H1 (cell line): ENCODE measurements at regions not wholly inside any gene's neighbourhood (a gene's known extent, or its start where the extent isn't known, plus 50 kb on each side); places are given as distances from the start of the nearest gene placed in this dataset.

Experiments used
- CTCF ChIA-PET: fragments of 300-600 bp; sonication (Branson Sonifier 250); formaldehyde crosslinking; loops from one replicate; lab custom pipeline; 2021; ENCODE audit not compliant: partially characterized antibody; lab: Charles Lee
- POLR2A ChIA-PET: fragments of 300-600 bp; sonication (Branson Sonifier 250); formaldehyde crosslinking; loops from one replicate; lab custom pipeline; 2021; ENCODE audit warnings: inconsistent platforms; ENCODE audit not compliant: partially characterized antibody; lab: Charles Lee
- DNase-seq, 2 experiments: peaks; one replicate each; pipeline versions ENCODE4 v3.0.0 to v3.0.0-alpha.2; 2010 to 2022; ENCODE audit warnings: low spot score in 2 of 2, low read depth in 1 of 2, mixed read lengths in 1 of 2
- FAIRE-seq: peaks from 2 replicates; lab custom pipeline; 2011; peaks lifted over from hg19 to GRCh38; lab: Jason Lieb, UNC
- H2AFZ ChIP-seq: 2 replicates; pipeline ENCODE4 v1.8.1; 2012; ENCODE audit warnings: low read length, inconsistent platforms
- H2AK5ac ChIP-seq: 2 replicates; pipeline ENCODE4 v1.6.1; 2013; ENCODE audit warnings: low read depth, low read length
- H2BK120ac ChIP-seq: replicated peaks from 2 replicates; pipeline ENCODE3; 2013; ENCODE audit warnings: low read depth, low read length, inconsistent platforms
- H2BK12ac ChIP-seq: 2 replicates; pipeline ENCODE4 v1.6.1; 2013; ENCODE audit warnings: low read depth, low read length
- H2BK15ac ChIP-seq: 2 replicates; pipeline ENCODE4 v1.6.1; 2013; ENCODE audit warnings: low read length
- H2BK20ac ChIP-seq: 2 replicates; pipeline ENCODE4 v1.6.1; 2013; ENCODE audit warnings: low read length
- H2BK5ac ChIP-seq: 2 replicates; pipeline ENCODE4 v1.6.1; 2013; ENCODE audit warnings: low read depth, low read length
- H3K14ac ChIP-seq: 2 replicates; pipeline ENCODE4 v1.6.1; 2013; ENCODE audit warnings: inconsistent platforms; ENCODE audit not compliant: insufficient read length
- H3K18ac ChIP-seq: 2 replicates; pipeline ENCODE4 v1.6.1; 2013; ENCODE audit warnings: low read length; ENCODE audit errors: extremely low read depth
- H3K23ac ChIP-seq: 2 replicates; pipeline ENCODE4 v1.6.1; 2013; ENCODE audit warnings: inconsistent platforms; ENCODE audit not compliant: insufficient read length
- H3K23me2 ChIP-seq: 2 replicates; pipeline ENCODE4 v1.6.1; 2013; ENCODE audit warnings: low read depth, low read length
- H3K27ac ChIP-seq: 2 replicates; pipeline ENCODE4 v1.6.1; 2011; ENCODE audit warnings: low read depth, low read length, inconsistent platforms
- H3K27me3 ChIP-seq, 4 experiments: replicated peaks in 1 of 4; 1 replicate in 1 of 4; 2 replicates in 3 of 4; pipeline versions ENCODE4 v1.6.1 to v1.8.1; 2011 to 2013; ENCODE audit warnings: low read length in 3 of 4, mild to moderate bottlenecking in 3 of 4, inconsistent platforms in 2 of 4, mixed read lengths in 2 of 4, moderate library complexity in 1 of 4; ENCODE audit not compliant: control insufficient read depth in 3 of 4, insufficient read depth in 3 of 4; ENCODE audit errors: extremely low read depth in 1 of 4
- H3K36me3 ChIP-seq, 4 experiments: 2 replicates each; pipeline versions ENCODE4 v1.6.1 to v1.8.1; 2011 to 2013; ENCODE audit warnings: mild to moderate bottlenecking in 4 of 4, low read length in 3 of 4, moderate library complexity in 2 of 4, control low read depth in 1 of 4, inconsistent platforms in 1 of 4; ENCODE audit not compliant: insufficient read depth in 4 of 4, control insufficient read depth in 2 of 4
- H3K4ac ChIP-seq: replicated peaks from 2 replicates; pipeline ENCODE3; 2013; ENCODE audit warnings: low read length, low read depth, mixed read lengths, inconsistent platforms; ENCODE audit not compliant: insufficient read length
- H3K4me1 ChIP-seq, 4 experiments: replicated peaks in 1 of 4; 1 replicate in 1 of 4; 2 replicates in 3 of 4; pipeline versions ENCODE4 v1.6.1 to v1.8.1; 2011 to 2013; ENCODE audit warnings: low read length in 3 of 4, inconsistent platforms in 2 of 4, mixed read lengths in 1 of 4; ENCODE audit not compliant: insufficient read depth in 4 of 4, control insufficient read depth in 3 of 4
- H3K4me2 ChIP-seq, 2 experiments: 2 replicates each; pipeline versions ENCODE4 v1.6.1 to v1.8.1; 2011 to 2013; ENCODE audit warnings: low read depth in 2 of 2, low read length in 2 of 2, control low read depth in 1 of 2, inconsistent platforms in 1 of 2, mild to moderate bottlenecking in 1 of 2; ENCODE audit not compliant: insufficient read depth in 1 of 2
- H3K4me3 ChIP-seq, 4 experiments: fragments of 200-600, 300-600 bp in 1 of 4; sonication (generic), shearing (Covaris generic), sonication (Bioruptor Twin) in 1 of 4; 2 replicates each; pipeline versions ENCODE4 v1.5.1 to v1.8.1; 2011 to 2016; ENCODE audit warnings: low read length in 4 of 4, low read depth in 3 of 4, control low read depth in 2 of 4, inconsistent platforms in 2 of 4, mild to moderate bottlenecking in 2 of 4, mixed read lengths in 1 of 4, moderate library complexity in 1 of 4; ENCODE audit not compliant: insufficient read depth in 2 of 4; ENCODE audit errors: extremely low read depth in 1 of 4
- H3K56ac ChIP-seq: replicated peaks from 2 replicates; pipeline ENCODE3; 2013; ENCODE audit warnings: low read depth, mild to moderate bottlenecking, mixed read lengths, low read length, inconsistent platforms; ENCODE audit not compliant: insufficient read length
- H3K79me1 ChIP-seq: 2 replicates; pipeline ENCODE4 v1.6.1; 2013; ENCODE audit warnings: low read depth, low read length, control low read depth
- H3K79me2 ChIP-seq, 2 experiments: 2 replicates each; pipeline versions ENCODE4 v1.6.1 to v1.8.1; 2012 to 2013; ENCODE audit warnings: low read length in 2 of 2, mild to moderate bottlenecking in 2 of 2, inconsistent platforms in 1 of 2; ENCODE audit not compliant: insufficient read depth in 2 of 2, control insufficient read depth in 1 of 2
- H3K9ac ChIP-seq, 4 experiments: replicated peaks in 1 of 4; 1 replicate in 1 of 4; 2 replicates in 3 of 4; pipeline versions ENCODE4 v1.6.1 to v1.8.1; 2011 to 2013; ENCODE audit warnings: low read depth in 3 of 4, low read length in 3 of 4, control low read depth in 2 of 4, mild to moderate bottlenecking in 2 of 4, moderate library complexity in 2 of 4, inconsistent platforms in 1 of 4; ENCODE audit errors: extremely low read depth in 1 of 4
- H3K9me3 ChIP-seq, 2 experiments: 2 replicates each; pipeline versions ENCODE4 v1.6.1 to v1.8.1; 2012 to 2013; ENCODE audit warnings: mild to moderate bottlenecking in 2 of 2, moderate library complexity in 2 of 2, control low read depth in 1 of 2, inconsistent platforms in 1 of 2, low read depth in 1 of 2, low read length in 1 of 2, mixed read lengths in 1 of 2; ENCODE audit not compliant: insufficient read depth in 2 of 2
- H4K20me1 ChIP-seq, 2 experiments: replicated peaks in 1 of 2; 2 replicates each; pipeline versions ENCODE3 to v1.8.1; 2011 to 2013; ENCODE audit warnings: inconsistent platforms in 2 of 2, low read length in 2 of 2, mild to moderate bottlenecking in 1 of 2; ENCODE audit not compliant: insufficient read depth in 2 of 2, control insufficient read depth in 1 of 2
- H4K5ac ChIP-seq: 2 replicates; pipeline ENCODE4 v1.6.1; 2013; ENCODE audit warnings: low read length, low read depth, mixed read lengths, inconsistent platforms; ENCODE audit not compliant: insufficient read length
- H4K8ac ChIP-seq: 2 replicates; pipeline ENCODE4 v1.8.0; 2013; ENCODE audit warnings: mild to moderate bottlenecking, moderate library complexity, low read length, inconsistent platforms; ENCODE audit not compliant: insufficient read depth; ENCODE audit errors: extremely low read depth
- H4K91ac ChIP-seq: replicated peaks from 2 replicates; pipeline ENCODE3; 2013; ENCODE audit warnings: low read length, mixed read lengths, inconsistent platforms; ENCODE audit not compliant: insufficient read length
- ATF3 ChIP-seq: IDR thresholded peaks from 2 replicates; pipeline ENCODE4 v1.6.1; 2011; ENCODE audit warnings: low read depth, mild to moderate bottlenecking, low read length; ENCODE audit not compliant: insufficient read depth
- BCL11A ChIP-seq, 2 experiments: IDR thresholded peaks; one replicate each; pipeline ENCODE4 v1.6.1; 2011; ENCODE audit warnings: low read depth in 2 of 2, low read length in 2 of 2, mild to moderate bottlenecking in 2 of 2
- CHD2 ChIP-seq: IDR thresholded peaks from 2 replicates; pipeline ENCODE4 v1.6.1; 2012; ENCODE audit warnings: low read length, improper control_type of control experiment
- GABPA ChIP-seq: IDR thresholded peaks from 2 replicates; pipeline ENCODE4 v1.6.1; 2011; ENCODE audit warnings: mild to moderate bottlenecking, low read length, moderate library complexity, borderline replicate concordance; ENCODE audit not compliant: insufficient read depth
- JUN ChIP-seq: IDR thresholded peaks from 2 replicates; pipeline ENCODE4 v1.6.1; 2011; ENCODE audit warnings: low read depth, mild to moderate bottlenecking, improper control_type of control experiment, low read length
- NRF1 ChIP-seq: IDR thresholded peaks from 2 replicates; pipeline ENCODE4 v1.6.1; 2011; ENCODE audit warnings: mild to moderate bottlenecking, low read depth, low read length, improper control_type of control experiment
- SP2 ChIP-seq: IDR thresholded peaks from 2 replicates; pipeline ENCODE4 v1.6.1; 2012; ENCODE audit warnings: mild to moderate bottlenecking, low read length, inconsistent platforms
- WGBS, 2 experiments: shearing (Covaris generic) in 1 of 2; methylation state at CpG; one replicate each; pipeline versions ENCODE4 v1.1.6 to v1.1.7; 2013 to 2015; ENCODE audit warnings: low lambda C conversion rate in 2 of 2, mixed read lengths in 2 of 2, inconsistent platforms in 1 of 2, low coverage in 1 of 2, missing lambda C conversion rate in 1 of 2; ENCODE audit not compliant: insufficient replicate concordance in 2 of 2, insufficient coverage in 1 of 2, insufficient read length in 1 of 2; ENCODE audit errors: extremely low coverage in 1 of 2, missing lambda C conversion rate in 1 of 2; 5-methylcytosine and 5-hydroxymethylcytosine counted together

GRCh38 chr2:100214265-100214971 lies 72.0 kb upstream of the AFF3 start:
- Histone ChIP-seq H3K14ac (no peak overlapping the region), H3K9me3 (no peaks in the 10 kb centered on the region), H2AK5ac (no peak overlapping the region), H3K4me2 (no peak overlapping the region), H3K4ac (no peak overlapping the region), H3K36me3 (no peaks in the 10 kb centered on the region), H3K9ac (no peak overlapping the region), H3K4me3 (no peak overlapping the region), H3K23me2 (no peaks in the 10 kb centered on the region), H3K56ac (no peak overlapping the region), H3K27me3 (no peaks in the 10 kb centered on the region; a peak in 1 of 7 replicates), H4K8ac (no peak overlapping the region), H3K18ac (no peak overlapping the region), H3K27ac (no peak overlapping the region), H3K79me1 (no peaks in the 10 kb centered on the region), H2BK12ac (no peak overlapping the region), H3K23ac (no peak overlapping the region), H4K91ac (no peak overlapping the region), H4K20me1 (no peaks in the 10 kb centered on the region), H2BK15ac (no peak overlapping the region), H2BK20ac (no peak overlapping the region), H3K4me1 (no peaks in the 10 kb centered on the region), H2AFZ (no peak overlapping the region), H2BK5ac (no peak overlapping the region), H4K5ac (no peak overlapping the region), H2BK120ac (no peak overlapping the region), H3K79me2 (no peaks in the 10 kb centered on the region)
- TF ChIP-seq BCL11A (IDR thresholded peaks at IDR 0.05; ENCODE audit: low read depth in 2 of 2, low read length in 2 of 2) (no peak), SP2 (no peak), CHD2 (no peak), GABPA (no peak), JUN (no peak), NRF1 (no peak), ATF3 (no peak)
- WGBS, 2 experiments = 86% methylated on average over 9 of the region's 9 CpGs; no CpG with 5 or more reads in 1 of the 2 experiments
- CTCF ChIA-PET = interaction anchor here (0.7 to 1.3 kb wide), 4 partner anchors 15 to 48 kb away, joined by 3 read pairs; no protein-coding TSS in a partner anchor
- DNase-seq = no peak
- POLR2A ChIA-PET = no interaction called here
- FAIRE-seq = no peak
